ENCODE measurements at regions not wholly inside any gene's neighbourhood (a gene's known extent, or its start where the extent isn't known, plus 50 kb on each side); places are given as distances from the start of the nearest gene placed in this dataset.

GRCh38 chr5:81803812-81804211, 52.9 kb upstream of the SSBP2 start:
- Histone ChIP-seq H3K27me3 (replicated peaks) (no peaks in the 10 kb centered on the region), H3K27ac (no peak overlapping the region)
- in situ Hi-C loops (cut with HindIII; ENCODE audit: low pct_ligation_motif_present, low sequenced_read_pairs): no loop called here

GRCh38 chr5:81802625-81803024, 51.7 kb upstream of the SSBP2 start:
- no peak overlapping the region for H3K27ac ChIP-seq
- no peaks in the 10 kb centered on the region for H3K27me3 ChIP-seq (replicated peaks)
- no peak overlapping the region for H3K4me3 ChIP-seq (ENCODE audit: low read depth, low read length)
- H3K36me3 ChIP-seq (replicated peaks): no peaks in the 10 kb centered on the region
- in situ Hi-C loops (cut with HindIII; ENCODE audit: low pct_ligation_motif_present, low sequenced_read_pairs): no loop called here
- no peak for TF ChIP-seq CTCF (IDR thresholded peaks at IDR 0.05; ENCODE audit: low read depth, low read length, missing control alignments)
- DNase-seq: no peak

More at GRCh38 chr5:81803812-81804211, 52.9 kb upstream of the SSBP2 start:
- no peak for TF ChIP-seq CTCF (IDR thresholded peaks at IDR 0.05; ENCODE audit: low read depth, low read length, missing control alignments)
- no peak overlapping the region for H3K4me3 ChIP-seq (ENCODE audit: low read depth, low read length)
- no peaks in the 10 kb centered on the region for H3K36me3 ChIP-seq (replicated peaks)
- DNase-seq: no peak

- no peak for DNase-seq
- Histone ChIP-seq H3K4me3 (ENCODE audit: low read depth, low read length) (no peak overlapping the region), H3K36me3 (replicated peaks) (no peaks in the 10 kb centered on the region), H3K27ac (no peak overlapping the region), H3K27me3 (replicated peaks) (no peaks in the 10 kb centered on the region)
- in situ Hi-C loops (cut with HindIII; ENCODE audit: low pct_ligation_motif_present, low sequenced_read_pairs): no loop called here
- no peak for TF ChIP-seq CTCF (IDR thresholded peaks at IDR 0.05; ENCODE audit: low read depth, low read length, missing control alignments)
Measured at GRCh38 chr5:81802020-81802419, 51.1 kb upstream of the SSBP2 start.

GRCh38 chr5:81800797-81801196, 49.9 kb upstream of the SSBP2 start:
- no peak overlapping the region for H3K27ac ChIP-seq
- in situ Hi-C loops (cut with HindIII; ENCODE audit: low pct_ligation_motif_present, low sequenced_read_pairs): no loop called here
- no peak overlapping the region for H3K4me3 ChIP-seq (ENCODE audit: low read depth, low read length)
- no peaks in the 10 kb centered on the region for H3K27me3 ChIP-seq (replicated peaks)
- no peak for TF ChIP-seq CTCF (IDR thresholded peaks at IDR 0.05; ENCODE audit: low read depth, low read length, missing control alignments)
- no peak for DNase-seq
- H3K36me3 ChIP-seq (replicated peaks): no peaks in the 10 kb centered on the region

All from brain microvascular endothelial cell (primary cell).